WERI-Rb-1 (cell line): ENCODE measurements at regions not wholly inside any gene's neighbourhood (a gene's known extent, or its start where the extent isn't known, plus 50 kb on each side); places are given as distances from the start of the nearest gene placed in this dataset.

Source experiments
- DNase-seq: peaks from one replicate; pipeline ENCODE4 v3.0.0-alpha.2; 2020
- H3K27ac ChIP-seq: fragments of 250-450 bp; sonication (Bioruptor Pico); 2 replicates; pipeline ENCODE4 v1.5.1; 2020; ENCODE audit warnings: mild to moderate bottlenecking, moderate library complexity
- H3K27me3 ChIP-seq: fragments of 250-450 bp; sonication (Bioruptor Pico); 2 replicates; pipeline ENCODE4 v1.5.1; 2021; ENCODE audit warnings: mild to moderate bottlenecking, low read depth, moderate library complexity; ENCODE audit not compliant: insufficient read depth, severe bottlenecking
- H3K36me3 ChIP-seq: fragments of 250-450 bp; sonication (Bioruptor Pico); 2 replicates; pipeline ENCODE4 v1.5.1; 2020; ENCODE audit warnings: mild to moderate bottlenecking, moderate library complexity
- H3K4me3 ChIP-seq: 2 replicates; pipeline ENCODE4 v1.5.1; 2011; ENCODE audit warnings: low read depth, mild to moderate bottlenecking, control low read depth, low read length
- H3K9me3 ChIP-seq: fragments of 250-450 bp; sonication (Bioruptor Pico); 2 replicates; pipeline ENCODE4 v1.5.1; 2021; ENCODE audit warnings: mild to moderate bottlenecking, moderate library complexity; ENCODE audit not compliant: severe bottlenecking
- TF ChIP-seq, protein P1 (sequence below): IDR thresholded peaks from 2 replicates; pipeline ENCODE4 v1.5.1; 2011; ENCODE audit warnings: low read depth, mild to moderate bottlenecking, control low read depth, inconsistent platforms, low read length

DNA sequence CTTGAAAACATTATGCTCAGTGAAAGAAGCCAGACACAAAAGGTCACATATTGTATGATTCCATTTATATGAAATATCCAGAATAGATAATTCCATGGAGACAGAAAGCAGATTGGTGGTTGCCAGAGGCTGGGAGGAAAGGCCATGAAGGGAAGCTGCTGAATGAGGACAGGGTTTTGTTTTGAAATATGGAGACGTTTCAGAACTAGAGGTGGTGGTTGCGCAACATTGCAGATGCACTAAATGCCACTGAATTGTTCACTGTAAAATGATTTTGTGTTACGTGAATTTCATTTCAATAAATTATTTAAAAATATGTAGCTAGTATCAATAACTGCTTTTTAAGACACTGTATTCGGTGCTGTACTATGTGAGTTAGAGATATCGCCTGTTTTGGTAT, 101.7 kb upstream of the ZNF236 start:
- DNase-seq: no peak
- H3K9me3 ChIP-seq: no peaks in the 10 kb centered on the region
- no peak overlapping the region for H3K4me3 ChIP-seq
- no peak overlapping the region for H3K27ac ChIP-seq
- no peaks in the 10 kb centered on the region for H3K36me3 ChIP-seq
- H3K27me3 ChIP-seq: no peaks in the 10 kb centered on the region
- TF ChIP-seq, protein P1, sequence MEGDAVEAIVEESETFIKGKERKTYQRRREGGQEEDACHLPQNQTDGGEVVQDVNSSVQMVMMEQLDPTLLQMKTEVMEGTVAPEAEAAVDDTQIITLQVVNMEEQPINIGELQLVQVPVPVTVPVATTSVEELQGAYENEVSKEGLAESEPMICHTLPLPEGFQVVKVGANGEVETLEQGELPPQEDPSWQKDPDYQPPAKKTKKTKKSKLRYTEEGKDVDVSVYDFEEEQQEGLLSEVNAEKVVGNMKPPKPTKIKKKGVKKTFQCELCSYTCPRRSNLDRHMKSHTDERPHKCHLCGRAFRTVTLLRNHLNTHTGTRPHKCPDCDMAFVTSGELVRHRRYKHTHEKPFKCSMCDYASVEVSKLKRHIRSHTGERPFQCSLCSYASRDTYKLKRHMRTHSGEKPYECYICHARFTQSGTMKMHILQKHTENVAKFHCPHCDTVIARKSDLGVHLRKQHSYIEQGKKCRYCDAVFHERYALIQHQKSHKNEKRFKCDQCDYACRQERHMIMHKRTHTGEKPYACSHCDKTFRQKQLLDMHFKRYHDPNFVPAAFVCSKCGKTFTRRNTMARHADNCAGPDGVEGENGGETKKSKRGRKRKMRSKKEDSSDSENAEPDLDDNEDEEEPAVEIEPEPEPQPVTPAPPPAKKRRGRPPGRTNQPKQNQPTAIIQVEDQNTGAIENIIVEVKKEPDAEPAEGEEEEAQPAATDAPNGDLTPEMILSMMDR: no peak

DNA sequence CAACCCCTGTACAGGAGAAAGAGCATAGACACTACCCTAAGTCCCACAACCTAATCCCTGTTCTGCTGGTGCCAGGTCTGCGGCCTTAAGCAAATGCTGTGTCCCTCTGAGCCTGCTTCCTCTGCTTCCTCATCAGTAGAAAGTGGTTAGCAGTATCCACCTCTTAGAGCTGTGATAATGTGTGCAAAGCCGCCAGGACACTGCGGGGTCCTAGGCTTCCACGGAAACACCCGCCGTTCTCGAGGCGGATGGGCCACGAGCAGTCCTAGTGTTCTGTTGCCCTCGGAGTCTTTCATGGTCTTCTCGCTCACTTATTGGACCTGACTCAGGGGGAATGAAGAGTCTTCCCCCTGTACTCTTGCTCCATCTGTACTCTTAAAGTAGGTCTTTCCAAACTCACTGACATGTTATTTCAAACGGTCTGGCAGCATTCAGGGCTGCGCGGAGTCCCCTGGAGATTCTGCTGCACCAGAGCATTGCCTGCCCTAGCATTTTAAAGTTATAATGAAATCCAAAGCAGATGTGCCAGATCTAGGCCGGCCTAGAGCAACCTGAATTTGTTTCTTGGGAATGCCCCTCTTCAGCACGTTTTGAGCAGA, 107.2 kb upstream of the ZNF236 start:
- H3K4me3 ChIP-seq: no peak overlapping the region
- H3K27ac ChIP-seq: no peak overlapping the region
- no peaks in the 10 kb centered on the region for H3K36me3 ChIP-seq
- no peaks in the 10 kb centered on the region for H3K9me3 ChIP-seq
- TF ChIP-seq, protein P1: no peak
- DNase-seq: no peak
- H3K27me3 ChIP-seq: no peaks in the 10 kb centered on the region

DNA sequence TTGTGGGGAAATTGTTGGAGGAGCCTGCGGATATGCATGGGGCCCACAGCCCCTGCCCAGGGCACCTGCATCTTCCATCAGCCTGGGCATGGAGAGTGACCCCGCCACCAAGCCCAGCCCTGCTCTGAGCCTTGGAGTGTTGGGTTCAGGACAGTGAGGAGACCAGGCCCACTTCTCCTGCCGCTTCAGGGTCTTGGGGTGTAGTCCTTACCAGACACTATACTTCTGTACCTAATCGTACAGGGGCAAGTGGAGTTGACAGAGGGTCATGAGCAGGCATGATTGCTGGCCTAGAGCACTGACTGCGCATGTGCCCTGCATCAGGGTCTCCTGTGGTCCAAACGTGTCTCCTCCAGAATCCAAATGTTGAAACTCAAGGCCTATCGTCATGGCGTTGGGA, 108.9 kb upstream of the ZNF236 start:
- DNase-seq: no peak
- TF ChIP-seq, protein P1: no peak
- Histone ChIP-seq H3K27ac (no peak overlapping the region), H3K4me3 (no peak overlapping the region), H3K9me3 (no peaks in the 10 kb centered on the region), H3K27me3 (no peaks in the 10 kb centered on the region), H3K36me3 (no peaks in the 10 kb centered on the region)

- H3K27me3 ChIP-seq: no peaks in the 10 kb centered on the region
- H3K4me3 ChIP-seq: no peak overlapping the region
- no peaks in the 10 kb centered on the region for H3K9me3 ChIP-seq
- H3K36me3 ChIP-seq: no peaks in the 10 kb centered on the region
- no peak for DNase-seq
- TF ChIP-seq, protein P1: no peak
- H3K27ac ChIP-seq: no peak overlapping the region
These were observed 109.7 kb upstream of the ZNF236 start for GRCh38 chr18:76712511-76713140.

DNA sequence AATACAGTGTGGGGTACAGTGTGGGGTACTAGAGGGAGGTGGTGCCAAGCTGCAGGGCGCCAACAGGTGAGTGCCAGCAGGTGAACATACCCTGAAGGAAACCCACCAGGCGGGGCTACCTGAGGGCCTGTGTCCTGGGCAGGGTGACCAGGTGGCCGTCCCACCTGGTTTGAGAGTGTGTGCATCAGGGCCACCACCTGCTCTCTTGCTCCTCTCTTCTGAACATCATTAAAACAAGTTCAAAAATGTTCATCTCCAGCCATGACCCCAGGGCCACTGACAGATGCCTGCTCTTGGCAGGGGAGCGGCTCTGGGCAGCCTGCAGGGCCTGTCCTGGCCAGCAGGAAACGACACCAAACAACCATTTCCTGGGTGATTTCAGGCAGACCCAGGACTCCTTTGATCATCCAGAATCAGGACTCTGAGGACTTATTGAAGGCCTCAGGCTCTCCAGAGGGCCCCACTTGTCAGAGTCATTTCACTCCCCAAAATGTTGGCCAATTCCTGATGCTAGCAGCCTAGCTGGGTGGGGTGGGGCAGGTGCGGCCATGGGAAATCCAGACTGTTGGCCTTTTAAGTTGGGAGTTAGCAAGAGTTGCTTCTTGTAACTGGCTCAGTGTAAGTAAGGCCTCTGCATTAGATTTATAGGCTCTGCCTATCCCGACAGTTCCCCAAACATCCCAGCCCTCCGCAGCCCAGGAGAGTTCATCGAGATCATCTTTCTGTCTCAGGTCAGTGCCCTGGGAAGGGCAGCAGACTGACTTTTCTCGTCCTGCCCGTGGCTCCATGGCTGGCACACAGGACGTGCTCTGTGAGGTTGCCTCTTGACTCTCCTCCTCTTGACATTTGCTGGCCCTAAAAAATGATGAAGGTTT, 111.5 kb upstream of the ZNF236 start:
- Histone ChIP-seq H3K9me3 (no peaks in the 10 kb centered on the region), H3K27me3 (no peaks in the 10 kb centered on the region), H3K36me3 (no peaks in the 10 kb centered on the region), H3K4me3 (no peak overlapping the region), H3K27ac (no peak overlapping the region)
- TF ChIP-seq, protein P1: no peak
- DNase-seq: no peak
